ENCODE measurements at regions not wholly inside any gene's neighbourhood (a gene's known extent, or its start where the extent isn't known, plus 50 kb on each side); places are given as distances from the start of the nearest gene placed in this dataset.

- no peaks in the 10 kb centered on the region for H3K79me2 ChIP-seq (ENCODE audit: low read length)
- no peaks in the 10 kb centered on the region for H3K36me3 ChIP-seq (replicated peaks; ENCODE audit: low read depth, low read length)
- no peak overlapping the region for H3K4me2 ChIP-seq (ENCODE audit: low read length)
- TF ChIP-seq EZH2phosphoT487 (IDR thresholded peaks at IDR 0.05; ENCODE audit: low read depth) (no peak), CTCF (IDR thresholded peaks at IDR 0.05; ENCODE audit: low read depth, low read length) (no peak)
- no peak overlapping the region for H3K4me3 ChIP-seq (ENCODE audit: low read length)
- H3K27me3 ChIP-seq (ENCODE audit: low read depth, low read length): peaks cover 7% of the 10 kb centered on the region; the same call in 1 of the 2 replicates
- peaks cover 15% of the 10 kb centered on the region for H3K4me1 ChIP-seq (ENCODE audit: low read length)
- no peaks in the 10 kb centered on the region for H4K20me1 ChIP-seq (ENCODE audit: insufficient read depth, low read length)
- H3K9me3 ChIP-seq (ENCODE audit: insufficient read depth, low read length): no peaks in the 10 kb centered on the region
- no peak overlapping the region for H2AFZ ChIP-seq (ENCODE audit: low read depth, low read length)
- no peak overlapping the region for H3K9ac ChIP-seq (ENCODE audit: low read length)
- no peak overlapping the region for H3K27ac ChIP-seq (ENCODE audit: low read length)
Observed at GRCh38 chr7:98701372-98701771, 84.3 kb downstream of the NPTX2 start.

- H3K4me3 ChIP-seq (ENCODE audit: low read length): no peak overlapping the region
- no peaks in the 10 kb centered on the region for H4K20me1 ChIP-seq (ENCODE audit: insufficient read depth, low read length)
- no peak for TF ChIP-seq CTCF (IDR thresholded peaks at IDR 0.05; ENCODE audit: low read depth, low read length)
- TF ChIP-seq EZH2phosphoT487 (IDR thresholded peaks at IDR 0.05; ENCODE audit: low read depth): no peak
- no peaks in the 10 kb centered on the region for H3K79me2 ChIP-seq (ENCODE audit: low read length)
- H3K9ac ChIP-seq (ENCODE audit: low read length): no peak overlapping the region
- H2AFZ ChIP-seq (ENCODE audit: low read depth, low read length): no peak overlapping the region
- no peak overlapping the region for H3K4me2 ChIP-seq (ENCODE audit: low read length)
- H3K9me3 ChIP-seq (ENCODE audit: insufficient read depth, low read length): no peaks in the 10 kb centered on the region
- H3K36me3 ChIP-seq (replicated peaks; ENCODE audit: low read depth, low read length): no peaks in the 10 kb centered on the region
- peaks cover 15% of the 10 kb centered on the region for H3K4me1 ChIP-seq (ENCODE audit: low read length)
- H3K27me3 ChIP-seq (ENCODE audit: low read depth, low read length): peaks cover 3% of the 10 kb centered on the region; the same call in 1 of the 2 replicates
- H3K27ac ChIP-seq (ENCODE audit: low read length): no peak overlapping the region
Observed at GRCh38 chr7:98702021-98702420, 84.9 kb downstream of the NPTX2 start.

- H3K4me1 ChIP-seq (ENCODE audit: low read length): peaks cover 15% of the 10 kb centered on the region
- no peak overlapping the region for H2AFZ ChIP-seq (ENCODE audit: low read depth, low read length)
- no peak for TF ChIP-seq EZH2phosphoT487 (IDR thresholded peaks at IDR 0.05; ENCODE audit: low read depth)
- no peak for TF ChIP-seq CTCF (IDR thresholded peaks at IDR 0.05; ENCODE audit: low read depth, low read length)
- H3K4me2 ChIP-seq (ENCODE audit: low read length): peak overlapping the region; percentile 55
- H3K27me3 ChIP-seq (ENCODE audit: low read depth, low read length): peaks cover 3% of the 10 kb centered on the region; the same call in 1 of the 2 replicates
- no peaks in the 10 kb centered on the region for H3K36me3 ChIP-seq (replicated peaks; ENCODE audit: low read depth, low read length)
- H3K4me3 ChIP-seq (ENCODE audit: low read length): 0 out of 2 replicates have a peak overlapping the region, but pooled peaks have one; percentile 13
- H3K9me3 ChIP-seq (ENCODE audit: insufficient read depth, low read length): no peaks in the 10 kb centered on the region
- H4K20me1 ChIP-seq (ENCODE audit: insufficient read depth, low read length): no peaks in the 10 kb centered on the region
- no peak overlapping the region for H3K27ac ChIP-seq (ENCODE audit: low read length)
- H3K9ac ChIP-seq (ENCODE audit: low read length): no peak overlapping the region
- H3K79me2 ChIP-seq (ENCODE audit: low read length): no peaks in the 10 kb centered on the region
Observed at GRCh38 chr7:98703916-98704315, 86.8 kb downstream of the NPTX2 start.

- no peaks in the 10 kb centered on the region for H3K36me3 ChIP-seq (replicated peaks; ENCODE audit: low read depth, low read length)
- H3K27me3 ChIP-seq (ENCODE audit: low read depth, low read length): peaks cover 3% of the 10 kb centered on the region; the same call in 1 of the 2 replicates
- no peak overlapping the region for H3K9ac ChIP-seq (ENCODE audit: low read length)
- TF ChIP-seq CTCF (IDR thresholded peaks at IDR 0.05; ENCODE audit: low read depth, low read length): no peak
- no peak for TF ChIP-seq EZH2phosphoT487 (IDR thresholded peaks at IDR 0.05; ENCODE audit: low read depth)
- H4K20me1 ChIP-seq (ENCODE audit: insufficient read depth, low read length): no peaks in the 10 kb centered on the region
- H3K4me2 ChIP-seq (ENCODE audit: low read length): no peak overlapping the region
- no peaks in the 10 kb centered on the region for H3K79me2 ChIP-seq (ENCODE audit: low read length)
- no peak overlapping the region for H2AFZ ChIP-seq (ENCODE audit: low read depth, low read length)
- no peak overlapping the region for H3K27ac ChIP-seq (ENCODE audit: low read length)
- no peaks in the 10 kb centered on the region for H3K9me3 ChIP-seq (ENCODE audit: insufficient read depth, low read length)
- peaks cover 15% of the 10 kb centered on the region for H3K4me1 ChIP-seq (ENCODE audit: low read length)
- no peak overlapping the region for H3K4me3 ChIP-seq (ENCODE audit: low read length)
Observed at GRCh38 chr7:98705626-98706025, 88.5 kb downstream of the NPTX2 start.
